ENCODE measurements at regions not wholly inside any gene's neighbourhood (a gene's known extent, or its start where the extent isn't known, plus 50 kb on each side); places are given as distances from the start of the nearest gene placed in this dataset.
A peak's percentile ranks its signal among the peaks of the same experiment; 100 is the strongest.
"Not testable (repeated sequence)": the region's sequence is repeated elsewhere in the genome, so short reads cannot be mapped to it uniquely, and the experiment has no call there.

DNA sequence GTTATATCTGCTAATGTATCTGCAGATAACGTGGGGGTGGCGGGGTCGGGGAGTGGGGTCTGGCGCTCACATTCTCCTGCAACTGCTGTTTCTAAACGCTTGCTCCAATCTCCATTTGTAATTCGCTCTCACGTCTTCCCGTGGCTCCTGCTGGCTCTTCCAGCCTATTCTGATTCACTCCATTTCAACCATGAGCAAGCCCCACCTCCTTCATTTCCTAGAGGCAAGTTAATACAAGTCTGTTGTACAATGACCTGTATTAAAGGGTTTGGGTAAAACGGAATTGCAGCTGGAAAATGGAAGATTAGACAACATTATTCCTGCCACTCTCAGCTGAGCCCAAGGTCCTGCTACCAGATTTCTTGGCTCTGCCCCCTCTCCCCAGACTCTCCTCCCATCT, 132.3 kb downstream of the CSNK2A3 start:
- DNase-seq, result no peak

- DNase-seq, result no peak
Measured at GRCh38 chr11:11218629-11218986, 134.4 kb downstream of the CSNK2A3 start.

- DNase-seq, result no peak
Measured at GRCh38 chr11:11217929-11218628, 135.0 kb downstream of the CSNK2A3 start.

- no peak for DNase-seq
Measured at GRCh38 chr11:11217289-11217928, 135.6 kb downstream of the CSNK2A3 start.

DNA sequence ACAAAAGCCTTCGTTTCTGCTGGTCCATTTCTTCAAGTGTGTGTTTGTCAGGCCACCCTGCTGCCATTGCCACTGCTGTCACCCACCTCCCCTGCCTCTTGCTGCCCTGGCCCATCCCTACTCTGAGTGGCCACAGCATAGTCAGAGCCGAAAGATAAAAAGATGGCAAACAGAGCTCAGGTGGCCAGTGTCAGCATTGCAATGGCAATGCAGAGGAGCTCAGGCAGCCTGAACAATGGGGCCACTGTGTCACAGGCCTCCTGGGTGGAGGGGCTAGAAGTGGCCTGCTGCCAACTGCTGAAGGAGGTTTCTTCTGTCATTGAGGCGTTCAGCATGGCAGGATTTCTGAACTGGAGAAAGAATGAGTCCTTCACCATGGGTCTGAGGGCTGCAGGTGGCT, 137.1 kb downstream of the CSNK2A3 start:
- peak in 1 of 14 donors; percentile 15 for DNase-seq

DNA sequence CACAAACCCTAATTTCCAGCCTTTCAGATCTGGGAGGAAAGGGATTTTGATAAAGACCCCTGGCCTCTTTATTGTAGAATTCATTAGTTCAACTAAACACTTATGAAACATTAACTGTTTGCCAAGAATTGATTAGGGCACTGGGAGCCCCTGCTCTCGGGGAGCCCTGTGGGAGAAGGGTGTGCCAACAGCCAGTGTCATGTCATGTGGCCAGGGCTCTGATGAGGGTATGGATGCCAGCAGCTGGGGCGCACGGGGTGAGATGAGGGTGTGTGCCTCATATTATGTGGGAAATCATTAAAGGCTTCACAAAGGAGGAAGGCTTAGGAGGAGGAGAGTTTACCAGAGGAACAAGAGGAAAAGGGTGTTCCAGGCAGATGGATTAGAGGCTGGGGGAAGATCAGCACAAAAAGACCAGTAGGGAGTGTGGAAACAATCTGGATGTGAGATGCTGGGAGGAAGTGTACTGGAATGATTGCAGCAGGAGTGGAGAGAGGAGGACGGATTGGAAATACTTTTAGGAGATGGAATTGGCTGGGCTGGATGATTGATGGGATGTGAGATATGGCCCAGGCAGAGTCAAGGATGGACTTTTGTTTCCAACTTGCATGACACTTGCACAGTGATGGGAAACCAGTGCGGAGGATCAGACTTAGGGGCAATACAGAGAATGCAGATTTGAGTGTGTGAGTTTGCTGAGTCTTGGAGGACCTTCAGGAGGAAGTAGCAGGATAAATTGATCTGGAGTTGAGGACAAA, 137.8 kb downstream of the CSNK2A3 start:
- no peak for DNase-seq

GRCh38 chr11:11213117-11213516, 139.9 kb downstream of the CSNK2A3 start:
- DNase-seq, result peak in 1 of 14 donors; percentile 36

- DNase-seq, result no peak
Measured at GRCh38 chr11:11211888-11212287, 141.2 kb downstream of the CSNK2A3 start.

DNA sequence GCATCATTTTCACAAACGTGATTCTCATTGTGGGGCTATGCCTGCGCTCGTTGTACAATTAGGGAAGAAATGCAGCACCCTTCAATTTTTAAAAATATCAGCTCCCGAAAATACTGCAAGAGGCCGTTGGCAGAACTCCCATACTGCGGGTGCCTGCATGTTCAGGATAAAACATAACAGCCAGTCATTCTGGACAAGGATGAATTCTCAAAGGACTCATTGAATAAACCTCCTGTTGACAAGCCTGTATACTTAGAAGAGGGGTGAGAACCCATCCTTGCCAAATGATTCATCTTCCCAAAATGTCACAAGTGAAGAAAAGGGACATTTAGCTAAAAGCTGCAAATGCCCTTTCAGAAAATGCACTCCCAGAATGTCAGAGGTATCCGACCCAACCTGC, 141.9 kb downstream of the CSNK2A3 start:
- peak in 2 of 14 donors; percentile 17 to 18 for DNase-seq

- no peak for DNase-seq
Measured at GRCh38 chr11:11210446-11210845, 142.6 kb downstream of the CSNK2A3 start.

DNA sequence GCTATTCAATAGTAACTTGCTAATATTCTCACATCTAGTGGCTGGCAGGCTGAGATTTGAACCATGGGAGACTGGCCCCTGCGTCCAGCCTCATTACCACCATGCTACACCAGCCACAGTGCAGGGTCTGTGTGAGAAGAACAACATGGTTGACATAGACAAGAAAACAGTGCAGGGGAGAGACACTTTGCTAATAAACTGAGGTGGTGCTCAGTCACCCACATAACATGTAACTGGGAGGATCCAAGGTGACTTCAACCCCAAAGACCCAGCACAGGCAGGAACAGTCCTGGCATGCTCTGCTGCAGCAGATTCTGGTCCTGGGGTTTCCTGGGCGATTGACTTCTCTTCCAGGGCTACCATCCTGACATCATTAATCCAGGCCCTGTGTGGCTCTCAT, 143.1 kb downstream of the CSNK2A3 start:
- DNase-seq, result no peak

DNA sequence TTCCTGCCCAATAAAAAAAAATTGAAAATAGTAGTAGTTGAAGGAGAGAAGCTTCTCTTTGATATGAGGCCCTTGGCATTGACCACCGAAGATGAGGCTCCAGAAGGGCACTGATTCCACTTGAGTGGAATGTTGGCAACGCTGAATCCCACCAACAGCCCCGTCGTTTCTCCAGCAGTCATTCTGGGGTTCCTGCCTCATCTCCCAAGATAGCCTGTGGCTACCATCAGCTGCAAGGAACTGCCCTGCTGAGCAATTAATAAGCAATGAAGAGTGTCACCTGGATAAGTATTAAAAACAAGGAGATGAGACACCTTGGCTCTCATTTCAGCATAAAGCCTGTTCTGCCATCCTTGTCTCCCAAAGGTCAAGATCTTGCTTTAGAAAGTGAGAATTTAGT, 144.1 kb downstream of the CSNK2A3 start:
- no peak for DNase-seq

- DNase-seq, result no peak
Measured at GRCh38 chr11:11207428-11207827, 145.6 kb downstream of the CSNK2A3 start.

DNA sequence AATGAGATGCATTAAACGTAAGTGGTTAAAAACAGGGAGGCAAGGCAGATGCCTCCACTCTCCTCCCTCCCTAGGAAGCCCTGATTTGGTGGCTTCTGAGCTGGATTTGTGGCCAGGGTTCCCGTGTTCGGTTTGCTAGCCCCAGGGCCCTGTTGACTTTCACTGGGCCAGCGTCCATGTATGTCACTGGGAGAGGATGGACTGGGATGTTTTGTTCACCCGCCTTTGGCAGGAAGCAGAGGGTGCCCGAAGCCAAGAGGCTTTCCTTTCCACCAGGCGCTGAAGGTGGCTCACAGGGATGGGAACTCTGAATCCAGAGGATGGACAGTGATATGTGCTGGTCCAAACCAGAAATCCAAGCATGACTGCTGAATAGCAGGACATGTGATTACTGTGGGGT, 146.6 kb downstream of the CSNK2A3 start:
- peak in 1 of 14 donors; percentile 23 for DNase-seq

DNA sequence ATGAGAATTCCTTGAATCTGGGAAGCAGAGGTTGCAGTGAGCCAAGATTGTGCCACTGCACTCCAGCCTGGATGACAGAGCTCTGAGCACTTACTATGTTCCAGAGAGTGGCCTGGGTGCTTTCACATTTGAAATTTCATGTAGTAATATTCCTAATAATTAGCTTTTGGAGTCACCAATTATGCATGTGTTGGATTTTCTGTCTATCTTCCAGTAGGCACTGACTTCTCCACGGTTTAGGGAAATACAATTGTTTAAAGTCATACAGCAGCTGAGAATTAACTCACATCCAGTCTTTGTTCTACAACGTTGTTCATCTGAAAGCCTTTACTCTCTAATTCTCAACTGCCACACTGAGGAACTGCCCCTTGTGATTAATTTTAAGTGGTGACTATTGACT, 150.2 kb downstream of the CSNK2A3 start:
- DNase-seq, result no peak

- not testable (repeated sequence) for DNase-seq
Measured at GRCh38 chr11:11201302-11201701, 151.7 kb downstream of the CSNK2A3 start.

DNA sequence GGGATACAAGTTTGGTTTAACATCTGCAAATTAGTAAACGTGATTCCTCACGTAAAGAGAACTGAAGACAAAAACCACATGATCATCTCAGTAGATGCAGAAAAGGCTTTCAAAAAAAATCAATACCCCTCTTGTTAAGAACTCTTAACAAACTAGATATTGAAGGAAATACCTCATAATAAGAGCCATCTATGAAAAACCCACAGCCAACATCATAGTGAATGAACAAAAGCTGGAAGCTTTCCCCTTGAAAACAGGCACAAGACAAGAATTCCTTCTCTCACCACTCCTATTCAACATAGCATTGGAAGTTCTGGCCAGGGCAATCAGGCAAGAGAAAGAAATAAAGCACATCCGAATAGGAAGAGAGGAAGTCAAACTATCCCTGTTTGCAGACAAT, 160.5 kb downstream of the CSNK2A3 start:
- no peak for DNase-seq

GRCh38 chr11:11189506-11189905, 163.5 kb downstream of the CSNK2A3 start:
- peak in 1 of 14 donors; percentile 15 for DNase-seq

DNA sequence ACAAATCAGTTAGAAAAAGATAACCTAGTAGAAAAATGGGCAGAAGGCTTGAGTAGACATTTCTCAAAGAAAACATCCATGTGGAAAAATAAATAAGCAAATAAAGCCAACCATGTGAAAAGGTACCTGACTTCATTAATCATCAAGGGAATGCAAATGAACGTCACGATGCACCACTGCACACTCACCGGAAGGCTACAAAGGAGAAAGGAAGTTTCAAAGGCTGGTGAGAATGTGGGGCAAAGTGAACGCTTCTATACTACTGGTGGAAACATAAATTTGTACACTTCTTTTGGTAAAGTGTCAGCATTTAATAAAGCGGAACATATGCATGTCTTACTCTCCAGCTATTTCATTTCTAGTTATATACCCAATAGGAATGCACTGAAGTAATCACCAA, 166.8 kb downstream of the CSNK2A3 start:
- DNase-seq, result no peak

DNA sequence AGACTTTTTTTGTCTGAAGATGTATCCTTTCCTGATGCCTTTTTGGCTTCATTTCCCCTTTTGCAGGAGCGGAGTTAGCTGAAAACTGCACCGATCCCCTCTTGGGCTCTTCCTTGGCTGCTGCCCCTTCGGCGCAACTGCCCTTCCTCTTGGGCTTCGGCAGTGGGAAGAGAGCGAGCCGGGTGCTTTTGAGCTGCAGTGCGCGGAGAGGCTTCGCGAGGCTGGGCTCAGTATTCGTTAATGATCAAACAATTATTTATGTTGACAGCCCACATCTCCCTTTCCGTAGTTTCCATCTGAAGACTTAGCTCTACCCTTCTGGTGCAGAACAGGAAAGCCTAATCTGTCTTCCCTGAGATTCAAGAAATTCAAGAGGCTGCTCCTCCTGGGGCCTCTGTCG, 170.8 kb downstream of the CSNK2A3 start:
- DNase-seq, result no peak

DNA sequence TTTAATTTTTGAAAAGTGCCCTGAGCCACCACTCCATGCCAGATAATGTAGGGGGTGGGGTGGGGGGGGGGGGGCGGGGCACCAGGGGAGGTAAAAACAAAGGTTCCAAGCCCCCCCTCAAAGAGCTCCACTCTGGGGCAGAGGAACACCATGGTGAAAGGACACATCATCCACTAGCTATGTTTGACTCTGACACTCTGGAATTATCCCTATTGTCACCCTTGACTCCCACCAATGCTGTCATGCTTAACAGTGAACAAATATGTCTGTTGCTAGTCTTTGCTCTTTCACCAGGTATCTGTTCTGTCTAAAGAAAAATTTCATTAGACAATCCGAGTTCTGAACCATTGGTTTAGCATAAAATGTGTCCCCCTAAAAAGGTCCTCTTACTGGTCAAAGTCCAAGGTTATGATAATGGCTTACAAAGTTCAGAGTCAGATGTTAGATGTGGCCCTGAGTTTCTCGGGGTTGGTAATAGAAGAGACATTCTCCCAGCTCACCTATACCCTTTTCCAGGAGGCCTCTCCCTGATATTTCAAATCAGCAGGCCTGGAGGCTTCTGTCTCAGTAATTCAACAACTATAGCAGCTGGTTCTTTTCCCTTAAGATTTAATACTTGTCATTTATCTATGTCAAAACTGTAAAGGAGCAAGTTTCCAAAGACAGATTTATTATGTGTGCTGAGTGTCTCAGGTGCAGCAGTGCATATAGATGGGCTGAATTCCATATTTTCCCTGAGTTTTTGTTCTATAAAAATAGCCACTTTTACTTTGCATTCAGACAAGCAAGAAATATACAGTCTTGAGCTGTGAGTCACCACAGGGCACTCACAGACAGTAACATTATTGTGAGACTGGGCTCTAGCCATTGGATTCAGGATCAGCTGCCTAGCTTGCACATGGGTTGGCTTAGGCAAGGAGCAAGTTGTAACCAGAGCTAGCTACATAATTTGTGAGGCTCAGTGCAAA, 174.1 kb downstream of the CSNK2A3 start:
- DNase-seq, result peak in 7 of 14 donors; percentile 10 to 67 (median 32)

DNA sequence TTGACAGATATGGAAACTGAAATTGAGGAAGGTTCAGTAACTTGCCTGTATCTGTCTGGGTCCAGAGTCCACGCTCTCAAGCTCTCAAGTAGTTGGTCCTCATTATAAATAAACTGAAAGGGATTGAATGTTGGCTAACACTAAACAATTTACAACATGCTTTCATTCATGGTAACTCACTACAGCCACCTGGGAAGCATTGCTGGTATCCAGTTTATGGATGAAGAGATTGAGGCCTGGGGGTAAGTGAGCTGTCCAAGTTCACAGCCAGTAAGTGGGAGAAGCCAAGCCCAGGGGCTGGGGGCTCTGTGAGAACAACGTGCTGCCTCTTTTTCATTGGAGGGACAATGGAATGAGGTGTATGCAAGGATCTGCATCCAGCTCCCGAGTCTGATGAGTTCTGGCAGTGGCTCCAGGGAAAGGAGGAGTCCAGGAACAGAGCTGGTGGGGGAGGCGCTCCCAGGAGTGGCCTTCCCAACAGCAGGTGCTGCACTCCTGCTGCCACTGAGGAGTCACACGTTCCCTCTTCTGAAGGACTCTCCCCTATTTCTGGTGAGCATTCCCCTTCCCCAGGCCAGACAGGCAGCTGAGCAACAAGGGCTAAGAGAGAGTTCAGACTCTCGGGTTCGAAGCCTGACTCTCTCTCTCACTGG, 175.8 kb downstream of the CSNK2A3 start:
- no peak for DNase-seq
